Chondrocyte (in vitro differentiated cells): ENCODE measurements at regions not wholly inside any gene's neighbourhood (a gene's known extent, or its start where the extent isn't known, plus 50 kb on each side); places are given as distances from the start of the nearest gene placed in this dataset.
A peak's percentile ranks its signal among the peaks of the same experiment; 100 is the strongest.

Source experiments
- DNase-seq: peaks from one replicate; pipeline ENCODE4 v3.0.0; 2021; ENCODE audit warnings: mixed read lengths, low spot score
- H3K27ac Mint-ChIP-seq: one replicate; pipeline ENCODE4 v1.8.0; 2021; ENCODE audit warnings: mild to moderate bottlenecking, moderate library complexity, mixed read lengths; ENCODE audit not compliant: unreplicated experiment
- H3K27me3 Mint-ChIP-seq: 2 replicates; pipeline ENCODE4 v1.8.0; 2021; ENCODE audit warnings: low read depth, mixed read lengths
- H3K36me3 Mint-ChIP-seq: 2 replicates; pipeline ENCODE4 v1.8.0; 2021; ENCODE audit warnings: low read depth, mixed read lengths
- H3K4me1 Mint-ChIP-seq: 2 replicates; pipeline ENCODE4 v1.8.0; 2021; ENCODE audit warnings: low read depth, mild to moderate bottlenecking, mixed read lengths
- H3K4me3 Mint-ChIP-seq: one replicate; pipeline ENCODE4 v1.8.0; 2021; ENCODE audit warnings: mild to moderate bottlenecking, moderate library complexity, mixed read lengths; ENCODE audit not compliant: unreplicated experiment
- H3K9me3 Mint-ChIP-seq: 2 replicates; pipeline ENCODE4 v1.8.0; 2021; ENCODE audit warnings: low read depth, mixed read lengths
- TF ChIP-seq, protein P1 (sequence below): fragments of 200-600 bp; sonication (generic); IDR thresholded peaks from 2 replicates; pipeline ENCODE4 v1.5.0; 2021; ENCODE audit warnings: antibody characterized with exemption, mild to moderate bottlenecking, moderate library complexity

DNA sequence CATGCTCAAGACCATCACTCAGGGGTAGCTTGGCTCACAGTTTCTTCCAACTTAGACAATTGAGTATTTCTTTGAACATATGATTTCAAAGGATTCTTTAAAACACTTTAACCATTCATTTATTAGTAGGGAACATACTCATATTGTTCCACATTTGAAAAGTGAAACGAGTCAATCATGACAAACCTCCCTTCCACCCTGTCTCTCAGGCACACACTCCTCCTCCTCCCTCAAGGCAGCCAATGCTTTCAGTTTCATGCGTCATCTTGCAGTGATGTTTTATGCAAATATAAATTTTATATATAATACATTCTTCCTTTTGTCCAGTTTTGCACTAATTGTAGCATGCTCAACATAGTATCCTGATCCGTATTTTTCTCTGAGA, 126.0 kb upstream of the BOD1 start:
- Mint-ChIP-seq H3K4me3 (no peak overlapping the region), H3K36me3 (no peaks in the 10 kb centered on the region), H3K4me1 (peaks cover 7% of the 10 kb centered on the region), H3K9me3 (no peaks in the 10 kb centered on the region), H3K27ac (no peak overlapping the region), H3K27me3 (no peaks in the 10 kb centered on the region)
- DNase-seq, result no peak
- TF ChIP-seq, protein P1, sequence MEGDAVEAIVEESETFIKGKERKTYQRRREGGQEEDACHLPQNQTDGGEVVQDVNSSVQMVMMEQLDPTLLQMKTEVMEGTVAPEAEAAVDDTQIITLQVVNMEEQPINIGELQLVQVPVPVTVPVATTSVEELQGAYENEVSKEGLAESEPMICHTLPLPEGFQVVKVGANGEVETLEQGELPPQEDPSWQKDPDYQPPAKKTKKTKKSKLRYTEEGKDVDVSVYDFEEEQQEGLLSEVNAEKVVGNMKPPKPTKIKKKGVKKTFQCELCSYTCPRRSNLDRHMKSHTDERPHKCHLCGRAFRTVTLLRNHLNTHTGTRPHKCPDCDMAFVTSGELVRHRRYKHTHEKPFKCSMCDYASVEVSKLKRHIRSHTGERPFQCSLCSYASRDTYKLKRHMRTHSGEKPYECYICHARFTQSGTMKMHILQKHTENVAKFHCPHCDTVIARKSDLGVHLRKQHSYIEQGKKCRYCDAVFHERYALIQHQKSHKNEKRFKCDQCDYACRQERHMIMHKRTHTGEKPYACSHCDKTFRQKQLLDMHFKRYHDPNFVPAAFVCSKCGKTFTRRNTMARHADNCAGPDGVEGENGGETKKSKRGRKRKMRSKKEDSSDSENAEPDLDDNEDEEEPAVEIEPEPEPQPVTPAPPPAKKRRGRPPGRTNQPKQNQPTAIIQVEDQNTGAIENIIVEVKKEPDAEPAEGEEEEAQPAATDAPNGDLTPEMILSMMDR, result no peak

DNA sequence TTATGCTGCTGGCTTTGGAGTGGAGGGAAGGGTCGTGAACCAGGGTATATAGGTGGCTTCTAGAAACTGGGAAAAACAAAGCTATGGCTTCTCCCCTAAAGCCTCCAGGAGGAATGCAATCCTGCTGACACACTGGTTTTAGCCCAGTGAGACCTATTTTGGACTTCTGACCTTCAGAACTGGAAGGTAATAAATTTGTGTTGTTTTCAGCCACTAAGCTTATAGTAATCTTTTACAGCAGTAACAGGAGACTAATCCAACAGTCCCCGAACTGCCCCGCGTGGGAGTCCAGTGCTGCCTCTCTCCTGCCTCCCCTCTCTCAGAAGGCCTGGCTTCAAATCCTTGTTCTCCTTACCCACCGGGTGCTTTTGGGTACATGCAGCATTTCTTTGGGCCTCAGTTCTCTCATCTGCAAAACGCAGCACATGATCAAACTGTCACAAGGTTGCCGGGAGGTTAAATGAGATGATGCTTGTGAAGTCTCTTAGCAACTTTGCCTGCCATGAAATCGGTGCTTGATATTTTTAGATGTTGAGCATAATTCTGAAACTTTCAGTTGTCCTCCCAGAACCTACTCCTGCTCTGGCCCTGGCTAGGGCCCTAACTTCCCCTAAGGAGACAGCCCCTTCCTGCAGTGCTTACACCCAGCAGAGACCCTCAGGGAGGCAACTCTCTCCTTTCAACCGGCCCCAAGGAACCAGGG, 127.3 kb upstream of the BOD1 start:
- Mint-ChIP-seq H3K27me3 (no peaks in the 10 kb centered on the region), H3K4me3 (no peak overlapping the region), H3K27ac (peak overlapping the region; percentile 28)

DNA sequence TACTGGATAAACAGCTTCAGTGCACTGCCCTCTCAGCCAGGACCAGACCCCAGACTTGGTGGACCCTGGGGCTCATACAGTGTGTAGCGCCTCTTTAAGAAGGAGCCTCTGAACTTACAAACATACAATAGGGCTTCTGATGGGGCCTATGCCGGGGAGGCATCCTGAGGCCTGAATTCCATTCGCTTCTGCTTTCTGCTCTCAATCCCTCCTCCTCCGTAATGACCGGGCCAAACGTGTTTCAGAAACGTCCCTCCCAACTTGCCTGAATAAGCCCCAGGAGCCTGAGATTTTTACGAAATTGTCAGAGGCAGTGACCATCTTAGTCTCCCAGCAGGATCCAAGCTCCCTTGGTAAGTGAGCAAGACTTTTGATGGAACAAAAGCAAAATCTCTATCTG, 128.1 kb upstream of the BOD1 start:
- Mint-ChIP-seq H3K4me3 (no peak overlapping the region), H3K36me3 (no peaks in the 10 kb centered on the region), H3K27me3 (no peaks in the 10 kb centered on the region), H3K4me1 (peaks cover 7% of the 10 kb centered on the region), H3K27ac (no peak overlapping the region), H3K9me3 (no peaks in the 10 kb centered on the region)
- DNase-seq, result no peak
- TF ChIP-seq, protein P1, result no peak

More for the DNA sequence above, 127.3 kb upstream of the BOD1 start:
- Mint-ChIP-seq H3K36me3 (no peaks in the 10 kb centered on the region), H3K4me1 (peaks cover 7% of the 10 kb centered on the region), H3K9me3 (no peaks in the 10 kb centered on the region)
- no peak for DNase-seq
- TF ChIP-seq, protein P1, result no peak

DNA sequence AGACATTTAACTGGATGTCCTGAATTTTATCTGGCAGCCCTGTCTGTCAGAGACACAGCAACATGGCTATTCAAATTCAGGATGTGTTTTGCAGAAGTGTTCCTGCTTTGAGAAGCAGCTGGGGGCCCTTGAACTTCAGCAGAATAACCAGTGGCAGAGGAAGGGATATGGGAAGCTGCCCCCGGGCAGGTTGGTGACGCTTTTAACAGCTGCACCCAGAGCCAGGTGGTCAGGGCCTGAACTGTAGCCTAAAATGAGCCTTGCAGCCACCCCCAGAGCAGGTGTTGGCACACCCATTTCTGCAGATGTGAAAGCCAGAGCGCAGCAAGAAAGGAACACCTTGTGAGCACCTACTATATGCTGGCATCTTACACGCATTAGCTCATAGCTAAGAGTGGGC, 128.7 kb upstream of the BOD1 start:
- no peaks in the 10 kb centered on the region for H3K27me3 Mint-ChIP-seq
- H3K27ac Mint-ChIP-seq, result no peak overlapping the region
- TF ChIP-seq, protein P1, result no peak
- H3K9me3 Mint-ChIP-seq, result no peaks in the 10 kb centered on the region
- H3K4me3 Mint-ChIP-seq, result no peak overlapping the region
- peaks cover 7% of the 10 kb centered on the region for H3K4me1 Mint-ChIP-seq
- no peak for DNase-seq
- no peaks in the 10 kb centered on the region for H3K36me3 Mint-ChIP-seq

DNA sequence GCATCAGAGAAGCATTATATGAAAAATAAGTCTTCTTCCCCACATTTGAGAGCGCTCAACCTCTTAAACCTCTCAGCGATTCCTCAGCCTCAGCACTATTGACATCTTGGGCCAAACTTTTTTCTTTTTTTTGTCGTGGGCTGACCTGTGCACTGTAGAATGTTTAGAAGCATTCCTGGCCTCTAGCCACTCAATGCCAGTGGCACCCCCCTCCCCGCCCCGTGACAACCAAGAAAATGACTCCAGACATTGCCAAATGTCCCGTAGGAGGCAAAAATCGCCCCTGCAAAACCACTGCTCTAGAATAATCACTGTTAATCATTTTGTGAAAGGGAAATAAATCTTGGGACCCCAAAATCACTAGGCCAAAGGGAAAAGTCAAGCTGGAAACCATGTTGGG, 129.1 kb upstream of the BOD1 start:
- Mint-ChIP-seq H3K27ac (no peak overlapping the region), H3K4me3 (no peak overlapping the region), H3K9me3 (no peaks in the 10 kb centered on the region), H3K4me1 (peaks cover 7% of the 10 kb centered on the region), H3K36me3 (no peaks in the 10 kb centered on the region), H3K27me3 (no peaks in the 10 kb centered on the region)
- DNase-seq, result no peak
- TF ChIP-seq, protein P1, result no peak
